Kidney tubule cell (primary cell): ENCODE measurements at regions not wholly inside any gene's neighbourhood (a gene's known extent, or its start where the extent isn't known, plus 50 kb on each side); places are given as distances from the start of the nearest gene placed in this dataset.

Experiments used
- DNase-seq: peaks from one replicate; pipeline ENCODE4 v3.0.0-alpha.2; 2018; ENCODE audit warnings: low spot score

GRCh38 chr5:57618767-57619381, 136.3 kb upstream of the ACTBL2 start:
- DNase-seq = no peak

GRCh38 chr5:57613741-57614140, 131.1 kb upstream of the ACTBL2 start:
- no peak for DNase-seq

- no peak for DNase-seq
Measured at GRCh38 chr5:57611177-57611576, 128.6 kb upstream of the ACTBL2 start.

DNA sequence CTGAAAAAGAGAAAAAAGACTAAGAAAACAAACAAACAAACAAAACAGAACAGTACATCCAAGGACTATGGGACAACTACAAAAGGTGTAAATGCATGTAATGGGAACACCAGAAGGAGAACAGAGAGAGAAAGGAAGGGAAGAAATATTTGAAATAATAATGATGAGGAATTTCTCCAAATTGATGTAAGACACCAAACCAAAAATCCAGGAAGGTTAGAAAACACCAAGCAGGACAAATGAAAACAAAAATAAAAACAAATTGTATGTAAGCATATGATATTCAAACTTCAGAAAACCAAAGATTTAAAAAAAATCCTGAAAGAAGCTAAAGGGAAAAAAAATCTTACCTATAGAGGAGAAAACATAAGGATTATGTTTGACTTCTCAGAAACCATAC, 125.9 kb upstream of the ACTBL2 start:
- no peak for DNase-seq

GRCh38 chr5:57601996-57602395, 119.4 kb upstream of the ACTBL2 start:
- no peak for DNase-seq

DNA sequence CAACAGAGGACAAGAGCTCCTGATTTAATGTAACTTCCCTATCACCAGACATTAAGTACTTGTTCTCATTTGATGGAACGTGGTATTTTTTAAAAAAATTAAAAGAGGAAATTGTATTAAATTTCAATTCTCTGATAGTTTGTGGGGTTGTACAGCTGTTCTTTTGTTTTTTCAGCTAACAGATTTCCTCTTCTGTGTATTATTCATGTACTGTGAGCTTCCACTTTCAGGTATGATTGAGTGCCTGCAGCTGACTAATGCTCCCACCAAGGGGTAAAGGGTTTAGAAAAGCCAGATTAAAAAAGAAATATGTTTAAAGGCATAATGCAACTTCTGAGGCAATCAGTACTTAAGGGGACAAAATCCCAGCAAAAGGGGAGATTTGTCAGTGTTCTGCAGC, 117.7 kb upstream of the ACTBL2 start:
- peak; percentile 5 for DNase-seq

DNA sequence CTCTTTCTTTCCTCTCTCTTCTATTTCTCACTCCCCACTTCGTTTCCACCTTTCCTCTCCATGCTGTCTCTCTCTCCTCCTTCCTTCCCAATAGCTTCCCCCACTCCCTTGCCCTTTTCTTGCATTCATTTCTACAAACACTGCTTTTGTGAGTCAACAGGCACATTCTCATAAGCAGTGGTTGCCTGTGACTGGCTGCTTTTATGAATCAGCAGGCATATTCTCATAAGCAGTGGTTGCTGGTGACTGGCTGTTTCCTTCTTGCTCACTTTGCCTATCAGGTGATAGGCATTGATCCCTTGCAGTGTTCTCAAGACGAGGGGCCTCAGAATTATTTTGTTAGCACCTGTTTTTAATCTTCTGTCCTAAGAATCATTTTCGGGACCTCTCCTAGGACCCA, 116.1 kb upstream of the ACTBL2 start:
- peak; percentile 80 for DNase-seq

GRCh38 chr5:57598097-57598496, 115.5 kb upstream of the ACTBL2 start:
- DNase-seq = no peak

- DNase-seq = no peak
Measured at GRCh38 chr5:57595523-57595991, 112.9 kb upstream of the ACTBL2 start.

DNA sequence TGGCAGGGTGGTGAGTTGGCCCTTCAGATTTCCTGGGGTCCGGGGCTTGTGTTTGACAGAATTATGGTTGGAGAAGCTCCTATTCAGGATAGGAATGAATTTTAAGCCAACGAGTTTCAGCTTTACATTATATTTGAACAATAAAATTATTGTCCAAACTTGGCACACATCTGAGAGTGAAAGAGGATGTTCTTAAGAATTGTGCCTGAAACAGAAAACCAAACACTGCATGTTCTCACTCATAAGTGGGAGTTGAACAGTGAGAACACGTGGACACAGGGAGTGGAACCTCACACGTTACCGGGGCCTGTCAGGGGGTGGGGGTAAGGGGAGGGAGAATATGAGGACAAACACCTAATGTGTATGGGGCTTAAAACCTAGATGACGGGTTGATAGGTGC, 111.8 kb upstream of the ACTBL2 start:
- no peak for DNase-seq

DNA sequence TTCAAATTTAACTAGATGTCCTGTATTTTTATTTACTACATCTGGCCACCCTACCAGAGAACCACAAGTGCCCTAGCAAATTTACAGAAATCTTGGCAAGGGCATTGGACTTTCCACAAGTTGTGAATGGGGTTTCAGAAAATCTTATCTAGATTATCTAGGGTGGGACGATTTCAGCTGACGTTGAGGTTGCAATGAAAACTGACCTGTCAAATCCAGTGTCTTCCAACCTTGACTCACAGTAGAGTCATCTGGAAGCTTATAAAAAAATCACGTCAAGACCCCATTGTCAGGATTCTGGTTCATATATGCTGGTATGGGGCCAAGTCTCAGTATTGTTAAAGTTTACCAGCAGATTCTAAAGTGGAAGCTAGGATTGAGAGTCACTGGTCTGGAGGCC, 109.6 kb upstream of the ACTBL2 start:
- DNase-seq = no peak

DNA sequence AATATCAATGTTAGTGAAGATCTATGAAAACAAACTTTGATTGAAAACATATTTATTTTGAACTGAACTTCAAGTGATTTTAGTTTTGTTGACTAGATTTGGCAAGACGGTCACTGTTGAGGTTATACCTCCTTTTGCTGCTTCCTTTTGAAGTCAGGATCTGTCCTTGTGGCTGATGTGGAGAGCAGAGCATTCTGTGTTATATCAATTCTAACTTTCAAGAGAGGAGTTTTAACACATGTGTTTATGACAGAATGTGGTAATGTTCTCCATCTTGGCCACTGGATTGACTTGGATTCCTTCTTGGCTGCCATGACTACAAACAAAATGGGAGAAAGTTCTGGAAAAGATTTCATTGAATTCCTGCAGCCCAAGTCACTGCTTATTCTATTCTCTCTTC, 104.0 kb upstream of the ACTBL2 start:
- DNase-seq = no peak

GRCh38 chr5:57582578-57583070, 100.0 kb upstream of the ACTBL2 start:
- no peak for DNase-seq

- no peak for DNase-seq
Measured at GRCh38 chr5:57581772-57582171, 99.2 kb upstream of the ACTBL2 start.

DNA sequence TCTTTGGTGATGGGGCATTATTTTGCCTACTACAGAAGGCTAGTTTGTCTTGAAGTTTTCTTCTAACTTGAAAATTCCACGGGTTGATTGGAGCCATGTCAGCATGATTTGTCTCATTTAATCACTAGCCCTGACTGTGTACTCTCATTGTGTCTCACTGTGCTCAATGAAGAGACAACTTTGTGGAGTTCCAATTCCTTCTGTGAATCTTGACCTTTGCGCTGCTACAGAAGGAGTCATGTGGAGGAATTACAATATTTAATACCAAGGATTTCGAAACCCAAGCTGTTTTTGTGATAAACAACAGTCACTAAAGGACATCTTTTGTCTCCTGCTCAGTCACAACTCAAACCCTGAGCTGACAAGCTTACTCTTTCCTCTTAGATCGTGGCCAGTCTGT, 98.6 kb upstream of the ACTBL2 start:
- no peak for DNase-seq

DNA sequence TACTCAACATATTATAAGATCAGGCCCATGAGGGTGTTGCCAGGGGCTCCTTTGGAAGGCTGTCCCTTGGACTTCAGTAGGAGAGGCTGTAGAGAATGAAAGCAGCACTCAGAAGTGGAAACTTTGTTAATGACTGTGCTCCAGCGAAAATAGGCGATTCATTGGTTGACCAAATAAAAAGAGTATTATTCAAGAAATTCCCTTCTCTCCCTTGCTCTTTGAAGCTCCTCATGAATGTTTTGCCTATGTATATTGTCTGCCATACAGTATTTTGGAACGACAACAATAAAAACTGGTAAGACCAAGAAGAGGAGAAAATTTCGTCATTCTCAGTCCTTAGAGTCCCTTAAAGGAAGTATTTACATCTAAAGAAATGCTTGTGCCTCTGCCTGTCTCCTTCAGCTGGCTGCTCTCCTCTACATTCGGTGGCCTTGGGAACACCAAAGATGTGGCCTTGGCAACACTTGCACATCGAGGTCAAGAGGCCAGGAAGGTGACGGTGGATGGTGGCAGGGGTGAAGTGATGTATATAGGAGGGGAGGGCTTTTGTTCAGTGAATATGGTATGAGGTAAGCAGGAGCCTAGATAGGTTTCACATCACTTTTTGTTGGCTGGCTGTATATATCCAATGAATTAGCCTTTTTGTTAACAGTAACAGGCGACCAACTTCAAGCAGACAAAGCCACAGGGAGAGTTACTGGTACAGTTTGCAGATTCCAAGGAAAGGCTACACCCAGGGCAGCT, 95.0 kb upstream of the ACTBL2 start:
- DNase-seq = no peak

GRCh38 chr5:57576317-57576716, 93.7 kb upstream of the ACTBL2 start:
- DNase-seq = no peak

DNA sequence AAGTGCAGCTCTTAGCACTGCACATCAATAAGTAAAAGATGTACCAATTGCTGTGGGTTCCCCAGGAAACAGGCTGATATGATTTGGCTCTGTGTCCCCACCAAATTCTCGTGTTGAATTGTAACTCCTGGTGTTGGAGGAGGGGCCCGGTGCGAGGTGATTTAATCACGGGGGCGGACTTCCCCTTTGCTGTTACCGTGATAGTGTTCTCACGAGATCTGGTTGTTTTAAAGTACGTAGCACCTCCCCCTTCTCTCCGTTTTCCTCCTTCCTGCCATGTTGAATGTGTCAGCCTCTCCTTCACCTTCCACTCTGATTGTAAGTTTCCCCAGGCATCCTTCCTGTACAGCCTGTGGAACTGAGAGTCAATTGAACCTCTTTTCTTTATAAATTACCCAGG, 93.2 kb upstream of the ACTBL2 start:
- DNase-seq = no peak

DNA sequence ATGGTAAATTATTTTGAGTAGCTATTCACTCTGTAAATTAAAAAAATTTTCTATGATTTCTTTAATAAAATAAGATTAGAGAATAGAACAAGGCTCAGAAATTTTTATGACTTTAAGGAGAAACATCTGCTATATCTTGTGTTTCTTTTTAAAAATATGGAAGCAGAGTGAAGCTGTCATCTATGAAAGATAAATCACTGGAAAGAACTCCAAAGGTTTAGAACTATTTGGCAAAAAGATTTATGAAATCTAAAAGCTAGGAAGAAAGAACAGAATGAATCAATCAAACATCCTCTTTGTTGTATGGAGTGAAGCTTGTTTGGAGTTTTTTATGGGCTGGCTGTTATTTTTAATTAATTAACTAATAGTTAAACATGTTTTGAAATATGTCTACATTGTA, 89.8 kb upstream of the ACTBL2 start:
- DNase-seq = no peak

GRCh38 chr5:57569601-57570000, 87.0 kb upstream of the ACTBL2 start:
- DNase-seq = no peak

- no peak for DNase-seq
Measured at GRCh38 chr5:57568136-57568535, 85.5 kb upstream of the ACTBL2 start.

DNA sequence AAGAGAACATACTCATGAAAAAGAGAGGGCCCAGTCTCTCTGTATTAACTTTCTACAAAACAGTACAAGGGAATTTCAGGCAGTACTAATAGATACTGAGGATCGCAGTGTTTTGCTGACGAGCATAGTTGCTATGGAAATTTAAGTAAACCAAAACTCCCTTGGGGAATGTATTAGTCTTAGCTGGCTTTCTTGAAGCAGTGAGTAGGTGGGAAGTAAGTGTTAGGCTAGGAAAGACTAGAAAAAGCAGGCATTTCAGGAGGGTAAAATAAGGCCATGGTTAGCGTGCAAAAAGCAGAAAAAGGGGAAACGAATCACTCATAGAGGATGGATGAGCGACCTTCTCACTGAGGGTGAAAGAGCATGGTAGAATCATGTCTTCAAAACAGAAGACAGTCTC, 84.3 kb upstream of the ACTBL2 start:
- DNase-seq = peak; percentile 13

DNA sequence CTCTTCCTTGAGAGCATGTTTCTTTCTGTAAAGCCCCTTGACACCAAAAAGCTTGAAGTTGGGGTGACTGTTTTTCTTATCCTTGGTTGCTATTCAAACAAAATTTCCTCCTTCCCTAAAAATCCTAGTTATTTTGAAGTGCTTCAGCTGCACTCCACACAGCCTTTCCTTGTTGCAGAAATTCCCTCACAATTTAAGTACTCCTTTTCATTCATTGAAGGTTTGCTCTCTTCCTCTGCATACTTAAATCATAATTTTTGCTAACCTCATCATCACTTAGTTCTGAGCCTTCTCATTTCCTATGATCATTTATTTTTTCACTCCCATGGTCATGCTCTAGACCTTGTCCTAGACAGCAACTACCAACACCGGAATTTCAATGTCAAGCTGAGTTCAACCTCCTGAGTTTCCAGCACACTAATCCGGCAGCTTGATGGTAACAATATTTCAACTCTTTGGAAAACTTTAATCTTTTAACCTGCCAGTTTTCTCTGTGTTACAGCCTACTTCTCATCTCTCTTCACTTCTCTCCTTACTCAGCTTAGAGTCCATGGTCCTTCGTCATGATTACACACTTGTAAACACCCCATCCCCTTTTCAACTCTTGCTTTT, 78.7 kb upstream of the ACTBL2 start:
- DNase-seq = no peak
